H1 (cell line): ENCODE measurements at regions not wholly inside any gene's neighbourhood (a gene's known extent, or its start where the extent isn't known, plus 50 kb on each side); places are given as distances from the start of the nearest gene placed in this dataset.

Source experiments
- CTCF ChIA-PET: fragments of 300-600 bp; sonication (Branson Sonifier 250); formaldehyde crosslinking; loops from one replicate; lab custom pipeline; 2021; ENCODE audit not compliant: partially characterized antibody; lab: Charles Lee
- POLR2A ChIA-PET: fragments of 300-600 bp; sonication (Branson Sonifier 250); formaldehyde crosslinking; loops from one replicate; lab custom pipeline; 2021; ENCODE audit warnings: inconsistent platforms; ENCODE audit not compliant: partially characterized antibody; lab: Charles Lee
- DNase-seq, 2 experiments: peaks; one replicate each; pipeline versions ENCODE4 v3.0.0 to v3.0.0-alpha.2; 2010 to 2022; ENCODE audit warnings: low spot score in 2 of 2, low read depth in 1 of 2, mixed read lengths in 1 of 2
- FAIRE-seq: peaks from 2 replicates; lab custom pipeline; 2011; peaks lifted over from hg19 to GRCh38; lab: Jason Lieb, UNC
- H2AFZ ChIP-seq: 2 replicates; pipeline ENCODE4 v1.8.1; 2012; ENCODE audit warnings: low read length, inconsistent platforms
- H2AK5ac ChIP-seq: 2 replicates; pipeline ENCODE4 v1.6.1; 2013; ENCODE audit warnings: low read depth, low read length
- H2BK120ac ChIP-seq: replicated peaks from 2 replicates; pipeline ENCODE3; 2013; ENCODE audit warnings: low read depth, low read length, inconsistent platforms
- H2BK12ac ChIP-seq: 2 replicates; pipeline ENCODE4 v1.6.1; 2013; ENCODE audit warnings: low read depth, low read length
- H2BK15ac ChIP-seq: 2 replicates; pipeline ENCODE4 v1.6.1; 2013; ENCODE audit warnings: low read length
- H2BK20ac ChIP-seq: 2 replicates; pipeline ENCODE4 v1.6.1; 2013; ENCODE audit warnings: low read length
- H2BK5ac ChIP-seq: 2 replicates; pipeline ENCODE4 v1.6.1; 2013; ENCODE audit warnings: low read depth, low read length
- H3K14ac ChIP-seq: 2 replicates; pipeline ENCODE4 v1.6.1; 2013; ENCODE audit warnings: inconsistent platforms; ENCODE audit not compliant: insufficient read length
- H3K18ac ChIP-seq: 2 replicates; pipeline ENCODE4 v1.6.1; 2013; ENCODE audit warnings: low read length; ENCODE audit errors: extremely low read depth
- H3K23ac ChIP-seq: 2 replicates; pipeline ENCODE4 v1.6.1; 2013; ENCODE audit warnings: inconsistent platforms; ENCODE audit not compliant: insufficient read length
- H3K23me2 ChIP-seq: 2 replicates; pipeline ENCODE4 v1.6.1; 2013; ENCODE audit warnings: low read depth, low read length
- H3K27ac ChIP-seq: 2 replicates; pipeline ENCODE4 v1.6.1; 2011; ENCODE audit warnings: low read depth, low read length, inconsistent platforms
- H3K27me3 ChIP-seq, 4 experiments: replicated peaks in 1 of 4; 1 replicate in 1 of 4; 2 replicates in 3 of 4; pipeline versions ENCODE4 v1.6.1 to v1.8.1; 2011 to 2013; ENCODE audit warnings: low read length in 3 of 4, mild to moderate bottlenecking in 3 of 4, inconsistent platforms in 2 of 4, mixed read lengths in 2 of 4, moderate library complexity in 1 of 4; ENCODE audit not compliant: control insufficient read depth in 3 of 4, insufficient read depth in 3 of 4; ENCODE audit errors: extremely low read depth in 1 of 4
- H3K36me3 ChIP-seq, 4 experiments: 2 replicates each; pipeline versions ENCODE4 v1.6.1 to v1.8.1; 2011 to 2013; ENCODE audit warnings: mild to moderate bottlenecking in 4 of 4, low read length in 3 of 4, moderate library complexity in 2 of 4, control low read depth in 1 of 4, inconsistent platforms in 1 of 4; ENCODE audit not compliant: insufficient read depth in 4 of 4, control insufficient read depth in 2 of 4
- H3K4ac ChIP-seq: replicated peaks from 2 replicates; pipeline ENCODE3; 2013; ENCODE audit warnings: low read length, low read depth, mixed read lengths, inconsistent platforms; ENCODE audit not compliant: insufficient read length
- H3K4me1 ChIP-seq, 4 experiments: replicated peaks in 1 of 4; 1 replicate in 1 of 4; 2 replicates in 3 of 4; pipeline versions ENCODE4 v1.6.1 to v1.8.1; 2011 to 2013; ENCODE audit warnings: low read length in 3 of 4, inconsistent platforms in 2 of 4, mixed read lengths in 1 of 4; ENCODE audit not compliant: insufficient read depth in 4 of 4, control insufficient read depth in 3 of 4
- H3K4me2 ChIP-seq, 2 experiments: 2 replicates each; pipeline versions ENCODE4 v1.6.1 to v1.8.1; 2011 to 2013; ENCODE audit warnings: low read depth in 2 of 2, low read length in 2 of 2, control low read depth in 1 of 2, inconsistent platforms in 1 of 2, mild to moderate bottlenecking in 1 of 2; ENCODE audit not compliant: insufficient read depth in 1 of 2
- H3K4me3 ChIP-seq, 4 experiments: fragments of 200-600, 300-600 bp in 1 of 4; sonication (generic), shearing (Covaris generic), sonication (Bioruptor Twin) in 1 of 4; 2 replicates each; pipeline versions ENCODE4 v1.5.1 to v1.8.1; 2011 to 2016; ENCODE audit warnings: low read length in 4 of 4, low read depth in 3 of 4, control low read depth in 2 of 4, inconsistent platforms in 2 of 4, mild to moderate bottlenecking in 2 of 4, mixed read lengths in 1 of 4, moderate library complexity in 1 of 4; ENCODE audit not compliant: insufficient read depth in 2 of 4; ENCODE audit errors: extremely low read depth in 1 of 4
- H3K56ac ChIP-seq: replicated peaks from 2 replicates; pipeline ENCODE3; 2013; ENCODE audit warnings: low read depth, mild to moderate bottlenecking, mixed read lengths, low read length, inconsistent platforms; ENCODE audit not compliant: insufficient read length
- H3K79me1 ChIP-seq: 2 replicates; pipeline ENCODE4 v1.6.1; 2013; ENCODE audit warnings: low read depth, low read length, control low read depth
- H3K79me2 ChIP-seq, 2 experiments: 2 replicates each; pipeline versions ENCODE4 v1.6.1 to v1.8.1; 2012 to 2013; ENCODE audit warnings: low read length in 2 of 2, mild to moderate bottlenecking in 2 of 2, inconsistent platforms in 1 of 2; ENCODE audit not compliant: insufficient read depth in 2 of 2, control insufficient read depth in 1 of 2
- H3K9ac ChIP-seq, 4 experiments: replicated peaks in 1 of 4; 1 replicate in 1 of 4; 2 replicates in 3 of 4; pipeline versions ENCODE4 v1.6.1 to v1.8.1; 2011 to 2013; ENCODE audit warnings: low read depth in 3 of 4, low read length in 3 of 4, control low read depth in 2 of 4, mild to moderate bottlenecking in 2 of 4, moderate library complexity in 2 of 4, inconsistent platforms in 1 of 4; ENCODE audit errors: extremely low read depth in 1 of 4
- H3K9me3 ChIP-seq, 2 experiments: 2 replicates each; pipeline versions ENCODE4 v1.6.1 to v1.8.1; 2012 to 2013; ENCODE audit warnings: mild to moderate bottlenecking in 2 of 2, moderate library complexity in 2 of 2, control low read depth in 1 of 2, inconsistent platforms in 1 of 2, low read depth in 1 of 2, low read length in 1 of 2, mixed read lengths in 1 of 2; ENCODE audit not compliant: insufficient read depth in 2 of 2
- H4K20me1 ChIP-seq, 2 experiments: replicated peaks in 1 of 2; 2 replicates each; pipeline versions ENCODE3 to v1.8.1; 2011 to 2013; ENCODE audit warnings: inconsistent platforms in 2 of 2, low read length in 2 of 2, mild to moderate bottlenecking in 1 of 2; ENCODE audit not compliant: insufficient read depth in 2 of 2, control insufficient read depth in 1 of 2
- H4K5ac ChIP-seq: 2 replicates; pipeline ENCODE4 v1.6.1; 2013; ENCODE audit warnings: low read length, low read depth, mixed read lengths, inconsistent platforms; ENCODE audit not compliant: insufficient read length
- H4K8ac ChIP-seq: 2 replicates; pipeline ENCODE4 v1.8.0; 2013; ENCODE audit warnings: mild to moderate bottlenecking, moderate library complexity, low read length, inconsistent platforms; ENCODE audit not compliant: insufficient read depth; ENCODE audit errors: extremely low read depth
- H4K91ac ChIP-seq: replicated peaks from 2 replicates; pipeline ENCODE3; 2013; ENCODE audit warnings: low read length, mixed read lengths, inconsistent platforms; ENCODE audit not compliant: insufficient read length
- ATF2 ChIP-seq: IDR thresholded peaks from 2 replicates; pipeline ENCODE4 v1.6.1; 2012; ENCODE audit warnings: low read length, inconsistent platforms
- CEBPB ChIP-seq: IDR thresholded peaks from 2 replicates; pipeline ENCODE4 v1.6.1; 2012; ENCODE audit warnings: low read depth, low read length
- CREB1 ChIP-seq: IDR thresholded peaks from 2 replicates; pipeline ENCODE4 v1.6.1; 2012; ENCODE audit warnings: inconsistent platforms
- E2F6 ChIP-seq: IDR thresholded peaks from 2 replicates; pipeline ENCODE4 v1.6.1; 2012; ENCODE audit warnings: inconsistent platforms
- POLR2AphosphoS5 ChIP-seq: IDR thresholded peaks from 2 replicates; pipeline ENCODE4 v1.6.1; 2011; ENCODE audit warnings: low read depth, low read length
- RAD21 ChIP-seq, 2 experiments: IDR thresholded peaks in 1 of 2; conservative IDR thresholded peaks in 1 of 2; 2 replicates each; pipeline ENCODE4 v1.6.1; 2011; ENCODE audit warnings: low read depth in 2 of 2, low read length in 2 of 2, improper control_type of control experiment in 1 of 2, inconsistent platforms in 1 of 2, mild to moderate bottlenecking in 1 of 2, moderate library complexity in 1 of 2
- SP2 ChIP-seq: IDR thresholded peaks from 2 replicates; pipeline ENCODE4 v1.6.1; 2012; ENCODE audit warnings: mild to moderate bottlenecking, low read length, inconsistent platforms
- TAF7 ChIP-seq: optimal IDR thresholded peaks from 2 replicates; pipeline ENCODE3; 2011; ENCODE audit warnings: low read depth, mild to moderate bottlenecking, inconsistent platforms, low read length, moderate library complexity, borderline replicate concordance
- USF2 ChIP-seq: IDR thresholded peaks from 2 replicates; pipeline ENCODE4 v1.6.1; 2011; ENCODE audit warnings: low read length, improper control_type of control experiment
- WGBS, 2 experiments: shearing (Covaris generic) in 1 of 2; methylation state at CpG; one replicate each; pipeline versions ENCODE4 v1.1.6 to v1.1.7; 2013 to 2015; ENCODE audit warnings: low lambda C conversion rate in 2 of 2, mixed read lengths in 2 of 2, inconsistent platforms in 1 of 2, low coverage in 1 of 2, missing lambda C conversion rate in 1 of 2; ENCODE audit not compliant: insufficient replicate concordance in 2 of 2, insufficient coverage in 1 of 2, insufficient read length in 1 of 2; ENCODE audit errors: extremely low coverage in 1 of 2, missing lambda C conversion rate in 1 of 2; 5-methylcytosine and 5-hydroxymethylcytosine counted together

- TF ChIP-seq E2F6 (no peak), ATF2 (no peak), CREB1 (no peak), TAF7 (no peak), POLR2AphosphoS5 (no peak), SP2 (no peak), USF2 (no peak), CEBPB (no peak), RAD21 (IDR thresholded peaks at IDR 0.05 in 1 of 2, conservative IDR thresholded peaks at IDR 0.05 in 1 of 2; ENCODE audit: low read depth in 2 of 2, low read length in 2 of 2) (no peak)
- TF ChIP-seq, all 59 proteins: peak for 0
- CTCF ChIA-PET = interaction anchor here (0.6 kb wide), 1 partner anchor 230 kb away, joined by 3 read pairs; no protein-coding TSS in a partner anchor
- no peak overlapping the region for H3K27ac ChIP-seq
- no peaks in the 10 kb centered on the region for H3K23me2 ChIP-seq
- no peak overlapping the region for H3K4me2 ChIP-seq
- POLR2A ChIA-PET = no interaction called here
- H2BK5ac ChIP-seq = no peak overlapping the region
- no peaks in the 10 kb centered on the region; a peak in 1 of 8 replicates for H3K36me3 ChIP-seq
- H4K8ac ChIP-seq = no peak overlapping the region
- no peaks in the 10 kb centered on the region for H3K4me1 ChIP-seq
- no peaks in the 10 kb centered on the region for H3K79me1 ChIP-seq
- H2AFZ ChIP-seq = no peak overlapping the region
- H2BK120ac ChIP-seq = no peak overlapping the region
- no peak overlapping the region for H3K23ac ChIP-seq
- no peak for FAIRE-seq
- WGBS, 2 experiments = 82% methylated on average over 1 of the region's 1 CpG; no CpG with 5 or more reads in 1 of the 2 experiments
- H2BK15ac ChIP-seq = no peak overlapping the region
- H3K9me3 ChIP-seq = no peaks in the 10 kb centered on the region
- H4K91ac ChIP-seq = no peak overlapping the region
- no peaks in the 10 kb centered on the region for H4K20me1 ChIP-seq
- H3K4me3 ChIP-seq = no peak overlapping the region
- no peak overlapping the region for H2BK20ac ChIP-seq
- H4K5ac ChIP-seq = no peak overlapping the region
- no peak for DNase-seq
- H2BK12ac ChIP-seq = no peak overlapping the region
- no peaks in the 10 kb centered on the region for H3K27me3 ChIP-seq
- H3K9ac ChIP-seq = no peak overlapping the region
- H3K18ac ChIP-seq = no peak overlapping the region
- no peak overlapping the region for H2AK5ac ChIP-seq
- H3K4ac ChIP-seq = no peak overlapping the region
- H3K14ac ChIP-seq = no peak overlapping the region
- H3K56ac ChIP-seq = no peak overlapping the region
- no peaks in the 10 kb centered on the region for H3K79me2 ChIP-seq
These were observed 450.1 kb downstream of the LPIN1 start for GRCh38 chr2:12196495-12196894.
